Parathyroid adenoma (tissue), 2 donors: ENCODE measurements at regions not wholly inside any gene's neighbourhood (a gene's known extent, or its start where the extent isn't known, plus 50 kb on each side); places are given as distances from the start of the nearest gene placed in this dataset.
"Not testable (repeated sequence)": the region's sequence is repeated elsewhere in the genome, so short reads cannot be mapped to it uniquely, and the experiment has no call there.

ENCODE experiments used
- H2AFZ ChIP-seq: fragments of 300-600 bp; sonication (generic); one replicate; pipeline ENCODE4 v1.7.0; 2017; ENCODE audit warnings: antibody characterized with exemption, mild to moderate bottlenecking
- H3K27ac ChIP-seq: fragments of 300-600 bp; sonication (generic); one replicate; pipeline ENCODE4 v1.7.0; 2017
- H3K27me3 ChIP-seq: fragments of 300-600 bp; sonication (generic); one replicate; pipeline ENCODE4 v1.7.0; 2017; ENCODE audit warnings: low read length; ENCODE audit not compliant: control insufficient read depth, insufficient read depth
- H3K36me3 ChIP-seq: fragments of 300-600 bp; sonication (generic); one replicate; pipeline ENCODE4 v1.7.0; 2017; ENCODE audit warnings: low read length; ENCODE audit not compliant: control insufficient read depth, insufficient read depth
- H3K4me1 ChIP-seq: fragments of 300-600 bp; sonication (generic); one replicate; pipeline ENCODE4 v1.7.0; 2017; ENCODE audit warnings: control low read depth
- H3K4me2 ChIP-seq: fragments of 300-600 bp; sonication (generic); one replicate; pipeline ENCODE4 v1.7.0; 2017; ENCODE audit warnings: low read length
- H3K4me3 ChIP-seq: fragments of 300-600 bp; sonication (generic); one replicate; pipeline ENCODE4 v1.7.0; 2017; ENCODE audit warnings: low read depth, low read length
- H3K79me2 ChIP-seq: fragments of 300-600 bp; sonication (generic); one replicate; pipeline ENCODE4 v1.7.0; 2017; ENCODE audit warnings: control low read depth
- H3K9ac ChIP-seq: fragments of 300-600 bp; sonication (generic); one replicate; pipeline ENCODE4 v1.7.0; 2017; ENCODE audit warnings: mild to moderate bottlenecking
- H3K9me3 ChIP-seq: fragments of 300-600 bp; sonication (generic); one replicate; pipeline ENCODE4 v1.7.0; 2017; ENCODE audit warnings: low read length; ENCODE audit not compliant: control insufficient read depth
- TF ChIP-seq, protein P1 (sequence below): fragments of 300-600 bp; sonication (generic); IDR thresholded peaks from one replicate; pipeline ENCODE4 v1.7.0; 2017; ENCODE audit warnings: antibody characterized with exemption, mild to moderate bottlenecking
- donor health status: primary hyperparathyroidism.

DNA sequence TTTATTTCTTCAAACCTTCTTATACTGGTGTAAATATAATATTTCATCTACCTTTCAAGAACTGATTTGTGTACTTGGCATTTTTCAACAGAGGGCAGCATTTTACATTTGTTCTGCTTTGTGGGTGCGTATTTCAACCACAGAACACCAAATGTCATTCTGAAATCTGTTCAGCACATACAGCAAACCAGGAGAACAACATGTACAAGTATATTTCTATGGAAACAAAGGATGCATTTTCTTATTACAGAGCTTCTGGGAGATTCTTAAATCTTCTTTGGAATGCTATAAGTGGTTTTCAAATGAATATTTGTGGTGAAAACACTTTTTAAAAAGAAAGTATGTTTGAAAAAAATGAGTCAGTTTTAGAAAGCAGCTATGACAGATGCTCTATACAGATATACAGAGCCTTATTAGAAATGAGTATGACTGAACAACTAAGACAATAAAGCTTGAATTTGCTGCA lies 946.0 kb downstream of the FAM181B start:
- TF ChIP-seq, protein P1, sequence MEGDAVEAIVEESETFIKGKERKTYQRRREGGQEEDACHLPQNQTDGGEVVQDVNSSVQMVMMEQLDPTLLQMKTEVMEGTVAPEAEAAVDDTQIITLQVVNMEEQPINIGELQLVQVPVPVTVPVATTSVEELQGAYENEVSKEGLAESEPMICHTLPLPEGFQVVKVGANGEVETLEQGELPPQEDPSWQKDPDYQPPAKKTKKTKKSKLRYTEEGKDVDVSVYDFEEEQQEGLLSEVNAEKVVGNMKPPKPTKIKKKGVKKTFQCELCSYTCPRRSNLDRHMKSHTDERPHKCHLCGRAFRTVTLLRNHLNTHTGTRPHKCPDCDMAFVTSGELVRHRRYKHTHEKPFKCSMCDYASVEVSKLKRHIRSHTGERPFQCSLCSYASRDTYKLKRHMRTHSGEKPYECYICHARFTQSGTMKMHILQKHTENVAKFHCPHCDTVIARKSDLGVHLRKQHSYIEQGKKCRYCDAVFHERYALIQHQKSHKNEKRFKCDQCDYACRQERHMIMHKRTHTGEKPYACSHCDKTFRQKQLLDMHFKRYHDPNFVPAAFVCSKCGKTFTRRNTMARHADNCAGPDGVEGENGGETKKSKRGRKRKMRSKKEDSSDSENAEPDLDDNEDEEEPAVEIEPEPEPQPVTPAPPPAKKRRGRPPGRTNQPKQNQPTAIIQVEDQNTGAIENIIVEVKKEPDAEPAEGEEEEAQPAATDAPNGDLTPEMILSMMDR = no peak
- no peaks in the 10 kb centered on the region for H3K27me3 ChIP-seq
- H3K4me2 ChIP-seq = no peak overlapping the region
- no peak overlapping the region for H2AFZ ChIP-seq
- H3K9me3 ChIP-seq = no peaks in the 10 kb centered on the region
- no peak overlapping the region for H3K9ac ChIP-seq
- no peak overlapping the region for H3K4me3 ChIP-seq
- H3K36me3 ChIP-seq = no peaks in the 10 kb centered on the region
- no peaks in the 10 kb centered on the region for H3K4me1 ChIP-seq
- no peaks in the 10 kb centered on the region for H3K79me2 ChIP-seq
- no peak overlapping the region for H3K27ac ChIP-seq

DNA sequence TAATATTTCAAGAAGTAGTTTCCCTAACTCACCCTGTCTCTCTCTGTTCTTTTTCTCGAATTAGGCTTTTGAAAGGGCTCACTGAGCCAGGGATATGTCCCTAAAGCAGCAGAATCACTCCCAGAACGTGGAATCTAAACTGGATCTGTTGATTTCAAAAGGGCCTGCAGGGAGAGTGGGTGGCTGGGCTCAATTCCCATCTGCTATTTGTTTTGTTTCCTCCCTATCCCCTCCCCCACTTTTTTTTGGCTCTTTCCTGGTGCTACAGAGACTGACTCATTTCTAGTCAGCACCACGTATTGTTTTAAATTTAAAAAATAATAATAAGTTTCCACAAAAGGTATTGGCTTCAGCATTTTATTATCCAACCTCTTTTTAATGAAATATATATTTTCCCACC lies 961.5 kb downstream of the FAM181B start:
- Histone ChIP-seq H3K4me2 (no peak overlapping the region), H2AFZ (no peak overlapping the region), H3K79me2 (no peaks in the 10 kb centered on the region), H3K9ac (no peak overlapping the region), H3K36me3 (no peaks in the 10 kb centered on the region), H3K9me3 (no peaks in the 10 kb centered on the region), H3K4me3 (no peak overlapping the region), H3K27ac (no peak overlapping the region), H3K27me3 (no peaks in the 10 kb centered on the region), H3K4me1 (no peaks in the 10 kb centered on the region)
- TF ChIP-seq, protein P1 = no peak

DNA sequence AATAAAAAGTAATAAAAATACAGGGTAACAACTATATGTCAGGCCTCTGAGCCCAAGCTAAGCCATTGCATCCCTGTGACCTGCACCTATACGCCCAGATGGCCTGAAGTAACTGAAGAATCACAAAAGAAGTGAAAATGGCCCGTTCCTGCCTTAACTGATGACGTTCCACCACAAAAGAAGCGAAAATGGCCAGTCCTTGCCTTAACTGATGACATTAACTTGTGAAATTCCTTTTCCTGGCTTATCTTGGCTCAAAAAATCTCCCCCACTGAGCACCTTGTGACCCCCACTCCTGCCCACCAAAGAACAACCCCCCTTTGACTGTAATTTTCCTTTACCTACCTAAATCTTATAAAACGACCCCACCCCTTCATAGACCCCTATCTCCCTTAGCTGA lies 963.8 kb downstream of the FAM181B start:
- H3K27me3 ChIP-seq, H3K4me1 ChIP-seq, H3K4me3 ChIP-seq, H3K27ac ChIP-seq, H3K9ac ChIP-seq, H2AFZ ChIP-seq, H3K36me3 ChIP-seq, H3K4me2 ChIP-seq, H3K9me3 ChIP-seq, H3K79me2 ChIP-seq: not testable (repeated sequence)

DNA sequence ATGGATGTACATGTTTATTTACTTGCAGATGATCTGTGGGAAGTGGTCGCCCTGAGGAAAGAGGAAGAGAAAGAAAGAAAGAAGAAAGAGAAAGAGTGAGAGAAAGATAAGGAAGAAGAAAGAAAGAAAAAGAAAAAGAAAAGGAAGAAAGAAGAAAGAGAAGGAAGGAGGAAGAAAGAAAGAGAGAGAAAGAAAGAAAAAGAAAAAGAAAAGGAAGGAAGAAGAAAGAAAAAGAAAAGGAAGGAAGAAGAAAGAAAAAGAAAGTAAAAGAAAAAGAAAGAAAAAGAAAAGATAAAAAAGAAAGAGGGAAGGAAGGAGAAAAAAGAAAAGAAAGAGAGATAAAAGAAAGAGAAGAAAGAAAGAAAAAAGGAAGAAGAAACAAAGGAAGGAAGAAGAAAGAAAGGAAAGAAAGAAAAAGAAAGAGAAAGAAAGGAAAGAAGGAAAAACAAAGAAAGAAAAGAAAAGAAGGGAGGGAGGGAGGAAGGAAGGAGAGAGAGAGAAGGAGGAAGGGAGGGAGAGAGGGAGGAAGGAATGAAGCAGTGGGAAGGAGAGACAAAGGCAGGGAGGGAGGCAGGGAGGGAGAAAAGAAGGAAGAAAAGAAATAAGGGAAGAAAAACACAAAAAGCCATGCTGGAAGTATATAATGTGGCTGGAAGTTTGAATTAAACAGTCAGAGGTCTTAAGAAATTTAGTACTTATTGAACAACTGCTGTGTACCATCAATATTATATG lies 976.6 kb downstream of the FAM181B start:
- H3K9ac ChIP-seq = no peak overlapping the region
- no peak overlapping the region for H3K27ac ChIP-seq
- no peak overlapping the region for H2AFZ ChIP-seq
- H3K36me3 ChIP-seq = no peaks in the 10 kb centered on the region
- no peaks in the 10 kb centered on the region for H3K4me1 ChIP-seq
- no peak overlapping the region for H3K4me3 ChIP-seq
- no peaks in the 10 kb centered on the region for H3K9me3 ChIP-seq
- no peak overlapping the region for H3K4me2 ChIP-seq
- H3K79me2 ChIP-seq = no peaks in the 10 kb centered on the region
- TF ChIP-seq, protein P1 = no peak
- no peaks in the 10 kb centered on the region for H3K27me3 ChIP-seq

DNA sequence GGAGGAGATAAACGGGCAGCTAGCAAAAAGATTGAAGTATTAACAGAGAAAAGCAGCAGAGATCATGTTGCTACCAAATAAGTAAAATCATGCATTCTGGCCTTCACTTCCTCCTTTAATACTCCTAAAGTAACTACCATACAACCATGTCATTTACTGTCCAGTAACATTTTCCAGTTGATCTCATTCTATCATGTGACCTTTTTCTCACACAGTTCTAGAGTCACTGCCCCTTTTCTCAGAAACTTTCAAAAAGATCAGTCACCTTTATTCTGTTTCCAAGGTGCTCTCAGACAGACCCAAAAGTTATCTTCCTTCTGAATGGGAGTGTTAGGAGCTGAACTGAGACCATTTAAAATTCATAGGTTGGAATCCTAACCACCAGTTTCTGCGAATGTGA lies 984.4 kb downstream of the FAM181B start:
- H3K4me1 ChIP-seq = no peaks in the 10 kb centered on the region
- H3K27ac ChIP-seq = no peak overlapping the region
- no peak overlapping the region for H3K4me2 ChIP-seq
- no peaks in the 10 kb centered on the region for H3K36me3 ChIP-seq
- no peak overlapping the region for H3K9ac ChIP-seq
- H2AFZ ChIP-seq = no peak overlapping the region
- no peak overlapping the region for H3K4me3 ChIP-seq
- H3K9me3 ChIP-seq = no peaks in the 10 kb centered on the region
- no peaks in the 10 kb centered on the region for H3K79me2 ChIP-seq
- TF ChIP-seq, protein P1 = no peak
- H3K27me3 ChIP-seq = no peaks in the 10 kb centered on the region
